A549 (cell line): ENCODE measurements at regions not wholly inside any gene's neighbourhood (a gene's known extent, or its start where the extent isn't known, plus 50 kb on each side); places are given as distances from the start of the nearest gene placed in this dataset.

Experiments
- BHLHE40 ChIP-seq: IDR thresholded peaks from 2 replicates; pipeline ENCODE4 v1.6.1; 2012; ENCODE audit warnings: low read depth, low read length, inconsistent platforms
- CTCF ChIP-seq: fragments of >200 bp; sonication (Bioruptor Twin); formaldehyde crosslinking; IDR thresholded peaks from 3 replicates; pipeline ENCODE4 v1.5.1; 2016
- EHMT2 ChIP-seq: fragments of 200-600 bp; sonication (generic); IDR thresholded peaks from 2 replicates; pipeline ENCODE4 v1.6.1; 2016; ENCODE audit warnings: antibody characterized with exemption, low read depth, mild to moderate bottlenecking, moderate library complexity
- KDM1A ChIP-seq: fragments of 200-600 bp; sonication (generic); IDR thresholded peaks from 2 replicates; pipeline ENCODE4 v1.6.1; 2016; ENCODE audit warnings: low read depth, mild to moderate bottlenecking
- POLR2A ChIP-seq: IDR thresholded peaks from 2 replicates; pipeline ENCODE4 v1.6.1; 2012; ENCODE audit warnings: mild to moderate bottlenecking, low read length
- POLR2AphosphoS2 ChIP-seq: conservative IDR thresholded peaks from 2 replicates; pipeline ENCODE4 v1.6.1; 2012; ENCODE audit warnings: low read length, improper control_type of control experiment, inconsistent platforms
- RAD21 ChIP-seq, 2 experiments: fragments of >200 bp in 1 of 2; sonication (Bioruptor Twin) in 1 of 2; formaldehyde crosslinking in 1 of 2; IDR thresholded peaks in 1 of 2; conservative IDR thresholded peaks in 1 of 2; 2 replicates in 1 of 2; 3 replicates in 1 of 2; pipeline ENCODE4 v1.6.1; 2012 to 2018; ENCODE audit warnings: inconsistent platforms in 1 of 2
- TP53 ChIP-seq: fragments of 250-450 bp; sonication (Bioruptor Pico); IDR thresholded peaks from 2 replicates; pipeline ENCODE4 v1.5.0; 2021; ENCODE audit warnings: mild to moderate bottlenecking, moderate library complexity

GRCh38 chr5:28397502-28397941 is 1359.1 kb upstream of the CDH9 start:
- TF ChIP-seq CTCF (no peak), RAD21 (conservative IDR thresholded peaks at IDR 0.05 in 1 of 2, IDR thresholded peaks at IDR 0.05 in 1 of 2) (no peak), POLR2AphosphoS2 (no peak), KDM1A (no peak), TP53 (CRISPR knock-in tag) (no peak), EHMT2 (no peak), POLR2A (no peak), BHLHE40 (no peak)
